Lower leg skin (tissue), 4 donors: ENCODE measurements at regions not wholly inside any gene's neighbourhood (a gene's known extent, or its start where the extent isn't known, plus 50 kb on each side); places are given as distances from the start of the nearest gene placed in this dataset.

Experiments
- DNase-seq, 2 donors: peaks; one replicate each; pipeline ENCODE4 v3.0.0-alpha.2; 2019; ENCODE audit warnings: low spot score in 2 of 2
- H3K4me3 ChIP-seq: fragments of 200-600 bp; sonication (generic); 2 replicates; pipeline ENCODE4 v1.5.1; 2017; ENCODE audit warnings: mild to moderate bottlenecking, low read depth; ENCODE audit not compliant: poor library complexity, severe bottlenecking
- POLR2A ChIP-seq, 2 donors: fragments of 450-650 bp; IDR thresholded peaks; one replicate each; pipeline ENCODE4 v1.6.1; 2016 to 2017; ENCODE audit warnings: antibody characterized with exemption in 2 of 2, mild to moderate bottlenecking in 1 of 2, moderate library complexity in 1 of 2
- WGBS, 2 donors: methylation state at CpG; one replicate each; pipeline ENCODE4 v1.1.5; 2018; 5-methylcytosine and 5-hydroxymethylcytosine counted together
- intact Hi-C: fragments of 100-400 bp; cut with DNase I; formaldehyde crosslinking; loops from one replicate; pipeline ENCODE4 v1.15.0; 2023; ENCODE audit warnings: low total_unique reads
- TF ChIP-seq, protein P1 (sequence below), 3 donors: fragments of 450-650 bp; IDR thresholded peaks; one replicate each; pipeline ENCODE4 v1.5.1; 2016; ENCODE audit warnings: antibody characterized with exemption in 3 of 3, mild to moderate bottlenecking in 3 of 3, moderate library complexity in 2 of 3

DNA sequence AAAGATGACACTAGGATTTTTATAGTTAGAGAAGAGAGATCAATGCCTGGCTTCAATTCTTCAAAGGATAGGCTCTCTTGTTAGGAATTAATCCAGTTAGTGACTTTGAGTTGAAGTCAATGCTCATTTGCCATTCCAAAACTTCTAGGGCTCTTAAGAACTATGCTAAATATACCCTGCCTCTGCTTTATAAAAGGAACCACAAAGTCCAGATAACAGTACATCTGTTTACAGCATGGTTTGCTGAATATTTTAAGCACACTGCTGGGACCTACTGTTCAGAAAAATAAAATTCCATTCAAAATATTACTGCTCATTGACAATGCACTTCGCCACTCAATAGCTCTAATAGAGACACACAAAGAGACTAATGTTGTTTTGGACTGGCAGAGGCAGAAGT is 786.6 kb upstream of the DPPA4 start:
- intact Hi-C loops = no loop called here
- no peak for TF ChIP-seq POLR2A (IDR thresholded peaks at IDR 0.05)
- TF ChIP-seq, protein P1, sequence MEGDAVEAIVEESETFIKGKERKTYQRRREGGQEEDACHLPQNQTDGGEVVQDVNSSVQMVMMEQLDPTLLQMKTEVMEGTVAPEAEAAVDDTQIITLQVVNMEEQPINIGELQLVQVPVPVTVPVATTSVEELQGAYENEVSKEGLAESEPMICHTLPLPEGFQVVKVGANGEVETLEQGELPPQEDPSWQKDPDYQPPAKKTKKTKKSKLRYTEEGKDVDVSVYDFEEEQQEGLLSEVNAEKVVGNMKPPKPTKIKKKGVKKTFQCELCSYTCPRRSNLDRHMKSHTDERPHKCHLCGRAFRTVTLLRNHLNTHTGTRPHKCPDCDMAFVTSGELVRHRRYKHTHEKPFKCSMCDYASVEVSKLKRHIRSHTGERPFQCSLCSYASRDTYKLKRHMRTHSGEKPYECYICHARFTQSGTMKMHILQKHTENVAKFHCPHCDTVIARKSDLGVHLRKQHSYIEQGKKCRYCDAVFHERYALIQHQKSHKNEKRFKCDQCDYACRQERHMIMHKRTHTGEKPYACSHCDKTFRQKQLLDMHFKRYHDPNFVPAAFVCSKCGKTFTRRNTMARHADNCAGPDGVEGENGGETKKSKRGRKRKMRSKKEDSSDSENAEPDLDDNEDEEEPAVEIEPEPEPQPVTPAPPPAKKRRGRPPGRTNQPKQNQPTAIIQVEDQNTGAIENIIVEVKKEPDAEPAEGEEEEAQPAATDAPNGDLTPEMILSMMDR (IDR thresholded peaks at IDR 0.05) = no peak
- no peak for DNase-seq
- WGBS, 2 donors = 59 to 68% methylated on average over 1 of the region's 1 CpG
- no peak overlapping the region for H3K4me3 ChIP-seq

- TF ChIP-seq, protein P1 (IDR thresholded peaks at IDR 0.05) = no peak
- DNase-seq = no peak
- H3K4me3 ChIP-seq = no peak overlapping the region
- intact Hi-C loops = no loop called here
- 81 to 84% methylated on average over 10 of the region's 10 CpGs for WGBS, 2 donors
Observed at GRCh38 chr3:110126065-110126464, 788.7 kb upstream of the DPPA4 start.

GRCh38 chr3:110133971-110134370 is 796.6 kb upstream of the DPPA4 start:
- no peak overlapping the region for H3K4me3 ChIP-seq
- DNase-seq = no peak
- TF ChIP-seq, protein P1 (IDR thresholded peaks at IDR 0.05) = no peak
- no peak for TF ChIP-seq POLR2A (IDR thresholded peaks at IDR 0.05)
- intact Hi-C loops = no loop called here
- 82 to 83% methylated on average over 2 of the region's 2 CpGs for WGBS, 2 donors

DNA sequence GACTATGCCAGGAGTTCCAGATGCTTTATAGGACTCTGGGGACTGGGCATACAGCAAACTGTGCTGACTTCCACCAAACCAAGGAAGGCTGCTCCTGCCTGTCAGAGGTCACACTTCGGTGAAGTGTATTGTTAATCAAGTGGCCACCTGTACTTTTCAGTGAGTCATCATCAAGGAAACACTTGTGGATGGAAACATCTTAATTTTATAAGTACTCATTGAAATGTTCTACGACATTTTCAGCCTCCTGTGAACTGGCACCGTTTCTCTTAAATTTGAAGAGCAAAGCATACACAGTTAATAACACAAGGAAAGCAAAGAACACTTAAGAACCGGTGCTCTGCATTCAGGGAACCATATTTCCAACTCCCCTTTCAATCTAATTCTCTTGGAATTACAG is 801.7 kb upstream of the DPPA4 start:
- DNase-seq = no peak
- WGBS, 2 donors = 66 to 70% methylated on average over 4 of the region's 4 CpGs

DNA sequence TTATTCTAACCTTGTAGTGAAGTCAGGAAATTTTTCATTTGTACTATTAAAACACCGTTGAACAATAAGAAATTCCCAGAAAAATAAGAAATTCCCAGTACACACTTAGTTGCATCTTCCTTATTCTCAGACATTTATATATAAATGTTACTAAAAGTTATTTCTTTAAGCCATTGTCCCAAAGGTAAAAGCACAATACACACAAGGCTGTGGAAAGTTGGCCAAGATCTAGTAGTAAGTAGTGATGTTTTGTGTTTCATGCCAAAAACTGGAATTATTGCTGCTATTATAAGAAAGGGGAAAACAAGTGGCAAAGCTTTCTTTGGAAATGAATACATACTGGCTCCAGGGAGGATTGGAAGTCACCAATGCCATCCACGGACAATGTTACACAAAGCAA is 802.5 kb upstream of the DPPA4 start:
- intact Hi-C loops = no loop called here
- H3K4me3 ChIP-seq = no peak overlapping the region
- no peak for DNase-seq
- TF ChIP-seq, protein P1 (IDR thresholded peaks at IDR 0.05) = no peak
- no peak for TF ChIP-seq POLR2A (IDR thresholded peaks at IDR 0.05)
- 63% methylated on average over 2 of the region's 2 CpGs for WGBS, 2 donors

More for the DNA sequence above, 801.7 kb upstream of the DPPA4 start:
- no peak overlapping the region for H3K4me3 ChIP-seq
- TF ChIP-seq POLR2A (IDR thresholded peaks at IDR 0.05) = no peak
- TF ChIP-seq, protein P1 (IDR thresholded peaks at IDR 0.05) = no peak
- intact Hi-C loops = no loop called here

GRCh38 chr3:110149763-110150162 is 812.4 kb upstream of the DPPA4 start:
- no peak overlapping the region for H3K4me3 ChIP-seq
- no peak for DNase-seq
- no peak for TF ChIP-seq POLR2A (IDR thresholded peaks at IDR 0.05)
- TF ChIP-seq, protein P1 (IDR thresholded peaks at IDR 0.05) = no peak
- intact Hi-C loops = no loop called here
